ENCODE measurements at regions not wholly inside any gene's neighbourhood (a gene's known extent, or its start where the extent isn't known, plus 50 kb on each side); places are given as distances from the start of the nearest gene placed in this dataset.
"Not testable (repeated sequence)": the region's sequence is repeated elsewhere in the genome, so short reads cannot be mapped to it uniquely, and the experiment has no call there.

GRCh38 chr9:113665756-113666155, 202.2 kb downstream of the RGS3 start:
- DNase-seq, result no peak

- no peak for DNase-seq
Measured at GRCh38 chr9:113668061-113668460, 204.5 kb downstream of the RGS3 start.

GRCh38 chr9:113669522-113670115, 206.1 kb downstream of the RGS3 start:
- DNase-seq, result no peak

GRCh38 chr9:113673726-113674125, 202.4 kb upstream of the ZNF618 start:
- no peak for DNase-seq

GRCh38 chr9:113674436-113674835, 201.7 kb upstream of the ZNF618 start:
- no peak for DNase-seq

GRCh38 chr9:113675475-113675941, 200.6 kb upstream of the ZNF618 start:
- DNase-seq, result no peak

GRCh38 chr9:113677057-113677456, 199.1 kb upstream of the ZNF618 start:
- DNase-seq, result no peak

GRCh38 chr9:113677569-113677968, 198.5 kb upstream of the ZNF618 start:
- DNase-seq, result no peak

GRCh38 chr9:113678119-113678858, 197.8 kb upstream of the ZNF618 start:
- DNase-seq, result no peak

GRCh38 chr9:113678859-113679256, 197.3 kb upstream of the ZNF618 start:
- no peak for DNase-seq

- peak; percentile 36 for DNase-seq
Measured at GRCh38 chr9:113682297-113682771, 193.8 kb upstream of the ZNF618 start.

- DNase-seq, result not testable (repeated sequence)
Measured at GRCh38 chr9:113685636-113686035, 190.5 kb upstream of the ZNF618 start.

GRCh38 chr9:113687107-113687679, 188.9 kb upstream of the ZNF618 start:
- DNase-seq, result no peak

- DNase-seq, result no peak
Measured at GRCh38 chr9:113687680-113688371, 188.3 kb upstream of the ZNF618 start.

- DNase-seq, result no peak
Measured at GRCh38 chr9:113690055-113690740, 185.9 kb upstream of the ZNF618 start.

GRCh38 chr9:113692256-113692655, 183.9 kb upstream of the ZNF618 start:
- no peak for DNase-seq

GRCh38 chr9:113694912-113695311, 181.2 kb upstream of the ZNF618 start:
- no peak for DNase-seq

- no peak for DNase-seq
Measured at GRCh38 chr9:113695440-113695851, 180.7 kb upstream of the ZNF618 start.

- no peak for DNase-seq
Measured at GRCh38 chr9:113695901-113696300, 180.2 kb upstream of the ZNF618 start.

- no peak for DNase-seq
Measured at GRCh38 chr9:113701774-113702755, 174.0 kb upstream of the ZNF618 start.

GRCh38 chr9:113705306-113705927, 170.7 kb upstream of the ZNF618 start:
- DNase-seq, result no peak
